HepG2 (cell line): ENCODE measurements at regions not wholly inside any gene's neighbourhood (a gene's known extent, or its start where the extent isn't known, plus 50 kb on each side); places are given as distances from the start of the nearest gene placed in this dataset.

Experiments
- ATAC-seq: fragments of 200-7000 bp; cut with Tn5 transposase; 3 replicates; pipeline ENCODE4 v1.9.1; 2020; ENCODE audit warnings: mild to moderate bottlenecking, moderate library complexity
- BruUV-seq: library from RNA; stranded (reverse); fragments of 400-500 nt; replicated peaks from 2 replicates; lab custom pipeline; 2021; lab: Mats Ljungman, UMichigan
- CTCF ChIA-PET: fragments of 300-600 bp; formaldehyde crosslinking; extraction: SDS; loops from one replicate; lab custom pipeline; 2021; ENCODE audit warnings: low total read pairs, inconsistent platforms, low intra/inter-chr PET ratio; lab: Yijun Ruan, JAX
- POLR2A ChIA-PET: fragments of 350-600 bp; sonication (Branson Sonifier 250); formaldehyde crosslinking; loops from one replicate; lab custom pipeline; 2020; ENCODE audit warnings: antibody characterized with exemption, inconsistent platforms; lab: Yijun Ruan, JAX
- DNase-seq: peaks from one replicate; pipeline ENCODE4 v3.0.0-alpha.2; 2015; ENCODE audit warnings: low spot score
- FAIRE-seq: peaks from 3 replicates; lab custom pipeline; 2011; peaks lifted over from hg19 to GRCh38; lab: Jason Lieb, UNC
- H2AFZ ChIP-seq: one replicate; pipeline ENCODE4 v1.6.1; 2011; ENCODE audit warnings: low read length, inconsistent platforms
- H3K27ac ChIP-seq: fragments of 300-600 bp; 3 replicates; pipeline ENCODE4 v1.8.0; 2011; ENCODE audit warnings: mixed run types, mild to moderate bottlenecking, mixed read lengths, low read length, inconsistent platforms; ENCODE audit not compliant: insufficient read depth; ENCODE audit errors: extremely low read length
- H3K27me3 ChIP-seq, 2 experiments: fragments of 200-600 bp in 1 of 2; 2 replicates in 1 of 2; 3 replicates in 1 of 2; pipeline versions ENCODE4 v1.6.0 to v1.8.0; 2011; ENCODE audit warnings: low read length in 2 of 2, mild to moderate bottlenecking in 2 of 2, moderate library complexity in 2 of 2, inconsistent platforms in 1 of 2; ENCODE audit not compliant: insufficient read depth in 2 of 2, control insufficient read depth in 1 of 2
- H3K36me3 ChIP-seq, 2 experiments: fragments of 200-600 bp in 1 of 2; replicated peaks in 1 of 2; 2 replicates in 1 of 2; 3 replicates in 1 of 2; pipeline versions ENCODE4 v1.5.1 to v1.8.0; 2011; ENCODE audit warnings: low read length in 2 of 2, inconsistent platforms in 1 of 2; ENCODE audit not compliant: insufficient read depth in 2 of 2, control insufficient read depth in 1 of 2
- H3K4me1 ChIP-seq: 2 replicates; pipeline ENCODE4 v1.5.1; 2012; ENCODE audit warnings: low read length, inconsistent platforms; ENCODE audit not compliant: insufficient read depth
- H3K4me2 ChIP-seq: 2 replicates; pipeline ENCODE4 v1.6.0; 2011; ENCODE audit warnings: low read depth, low read length, inconsistent platforms
- H3K4me3 ChIP-seq, 3 experiments: fragments of 200-600 bp in 1 of 3; sonication (generic), shearing (Covaris generic) in 1 of 3; replicated peaks in 1 of 3; 2 replicates each; pipeline ENCODE4 v1.5.1; 2011 to 2016; ENCODE audit warnings: low read length in 3 of 3, inconsistent platforms in 2 of 3, low read depth in 2 of 3, mild to moderate bottlenecking in 2 of 3, control low read depth in 1 of 3, mixed read lengths in 1 of 3; ENCODE audit not compliant: insufficient read depth in 1 of 3
- H3K79me2 ChIP-seq: one replicate; pipeline ENCODE4 v1.6.1; 2011; ENCODE audit warnings: low read length, inconsistent platforms; ENCODE audit not compliant: insufficient read depth
- H3K9ac ChIP-seq: 2 replicates; pipeline ENCODE4 v1.6.0; 2011; ENCODE audit warnings: mild to moderate bottlenecking, low read depth, low read length, inconsistent platforms; ENCODE audit not compliant: insufficient read depth
- H3K9me3 ChIP-seq: 2 replicates; pipeline ENCODE4 v1.5.1; 2012; ENCODE audit warnings: mild to moderate bottlenecking, low read length
- H4K20me1 ChIP-seq: 2 replicates; pipeline ENCODE4 v1.6.0; 2011; ENCODE audit warnings: inconsistent platforms, mild to moderate bottlenecking, low read length, moderate library complexity; ENCODE audit not compliant: insufficient read depth
- CENPX ChIP-seq: sonication (generic); formaldehyde crosslinking; IDR thresholded peaks from 2 replicates; pipeline ENCODE4 v1.9.0; 2021; ENCODE audit warnings: mild to moderate bottlenecking, missing genetic modification reagents, moderate library complexity
- CHD4 ChIP-seq: fragments of 200-600 bp; sonication (generic); IDR thresholded peaks from 2 replicates; pipeline ENCODE4 v1.7.0; 2017; ENCODE audit warnings: mild to moderate bottlenecking, low read length, borderline replicate concordance
- FOXP1 ChIP-seq, 2 experiments: fragments of 450-650 bp in 1 of 2; IDR thresholded peaks; 2 replicates each; pipeline ENCODE4 v1.6.1; 2017 to 2018; ENCODE audit warnings: antibody characterized with exemption in 1 of 2
- IRF1 ChIP-seq: sonication (generic); formaldehyde crosslinking; IDR thresholded peaks from 2 replicates; pipeline ENCODE4 v1.4.0; 2020; ENCODE audit warnings: low read depth, mild to moderate bottlenecking, missing genetic modification reagents
- KLF13 ChIP-seq: sonication (generic); formaldehyde crosslinking; IDR thresholded peaks from 2 replicates; pipeline ENCODE4 v1.4.0; 2020; ENCODE audit warnings: mild to moderate bottlenecking, missing genetic modification reagents
- MTA3 ChIP-seq: sonication (generic); formaldehyde crosslinking; IDR thresholded peaks from 2 replicates; pipeline ENCODE4 v1.4.0; 2020; ENCODE audit warnings: missing genetic modification reagents
- RFXANK ChIP-seq: IDR thresholded peaks from 2 replicates; pipeline ENCODE4 v1.6.1; 2016
- SMARCE1 ChIP-seq: fragments of 450-650 bp; IDR thresholded peaks from 2 replicates; pipeline ENCODE4 v1.6.1; 2017; ENCODE audit warnings: borderline replicate concordance
- TARDBP ChIP-seq: sonication (generic); formaldehyde crosslinking; IDR thresholded peaks from 2 replicates; pipeline ENCODE4 v1.8.0; 2022; ENCODE audit warnings: mild to moderate bottlenecking, missing genetic modification reagents
- ZC3H13 ChIP-seq: sonication (generic); formaldehyde crosslinking; IDR thresholded peaks from 2 replicates; pipeline ENCODE4 v1.8.1; 2023; ENCODE audit warnings: mild to moderate bottlenecking, missing genetic modification reagents, moderate library complexity
- ZNF207 ChIP-seq: fragments of 450-650 bp; IDR thresholded peaks from 2 replicates; pipeline ENCODE4 v1.6.1; 2016; ENCODE audit warnings: antibody characterized with exemption, borderline replicate concordance
- ZNF225 ChIP-seq: sonication (generic); formaldehyde crosslinking; IDR thresholded peaks from 2 replicates; pipeline ENCODE4 v1.4.0; 2020; ENCODE audit warnings: mild to moderate bottlenecking, missing genetic modification reagents
- ZNF337 ChIP-seq: sonication (generic); formaldehyde crosslinking; IDR thresholded peaks from 2 replicates; pipeline ENCODE4 v1.5.1; 2020; ENCODE audit warnings: missing genetic modification reagents, low read depth, mild to moderate bottlenecking, borderline replicate concordance
- ZNF547 ChIP-seq: sonication (generic); formaldehyde crosslinking; IDR thresholded peaks from 2 replicates; pipeline ENCODE4 v1.5.1; 2020; ENCODE audit warnings: mild to moderate bottlenecking, missing genetic modification reagents
- ZNF570 ChIP-seq: sonication (generic); formaldehyde crosslinking; IDR thresholded peaks from 2 replicates; pipeline ENCODE4 v1.4.0; 2020; ENCODE audit warnings: mild to moderate bottlenecking, missing genetic modification reagents, borderline replicate concordance
- ZNF615 ChIP-seq: sonication (generic); formaldehyde crosslinking; IDR thresholded peaks from 2 replicates; pipeline ENCODE4 v1.5.0; 2020; ENCODE audit warnings: mild to moderate bottlenecking, missing genetic modification reagents, borderline replicate concordance
- ZNF7 ChIP-seq: IDR thresholded peaks from 2 replicates; pipeline ENCODE4 v1.6.1; 2016; ENCODE audit warnings: missing biosample characterization, missing genetic modification reagents
- ZSCAN29 ChIP-seq: sonication (generic); formaldehyde crosslinking; conservative IDR thresholded peaks from 2 replicates; pipeline ENCODE4 v1.4.0; 2020; ENCODE audit warnings: mild to moderate bottlenecking, missing genetic modification reagents
- WGBS: methylation state at CpG from one replicate; pipeline ENCODE4 v1.1.6; 2017; ENCODE audit warnings: low lambda C conversion rate; 5-methylcytosine and 5-hydroxymethylcytosine counted together
- in situ Hi-C: cut with HindIII; loops from 2 replicates; pipeline ENCODE4 v1.10.0; 2017; ENCODE audit warnings: low pct_unique_long_range_greater_than_20kb; ENCODE audit not compliant: extremely low pct_ligation_motif_present
- intact Hi-C: fragments of 100-400 bp; cut with micrococcal nuclease; formaldehyde crosslinking; loops from one replicate; pipeline ENCODE4 v1.10.0; 2022; ENCODE audit not compliant: unreplicated experiment
- TF ChIP-seq, protein P1 (sequence below): sonication (generic); formaldehyde crosslinking; IDR thresholded peaks from 2 replicates; pipeline ENCODE4 v1.4.0; 2020; ENCODE audit warnings: mild to moderate bottlenecking, missing genetic modification reagents
- TF ChIP-seq, protein P2 (sequence below): sonication (generic); formaldehyde crosslinking; IDR thresholded peaks from 2 replicates; pipeline ENCODE4 v1.4.0; 2020; ENCODE audit warnings: low read depth, mild to moderate bottlenecking, missing genetic modification reagents

DNA sequence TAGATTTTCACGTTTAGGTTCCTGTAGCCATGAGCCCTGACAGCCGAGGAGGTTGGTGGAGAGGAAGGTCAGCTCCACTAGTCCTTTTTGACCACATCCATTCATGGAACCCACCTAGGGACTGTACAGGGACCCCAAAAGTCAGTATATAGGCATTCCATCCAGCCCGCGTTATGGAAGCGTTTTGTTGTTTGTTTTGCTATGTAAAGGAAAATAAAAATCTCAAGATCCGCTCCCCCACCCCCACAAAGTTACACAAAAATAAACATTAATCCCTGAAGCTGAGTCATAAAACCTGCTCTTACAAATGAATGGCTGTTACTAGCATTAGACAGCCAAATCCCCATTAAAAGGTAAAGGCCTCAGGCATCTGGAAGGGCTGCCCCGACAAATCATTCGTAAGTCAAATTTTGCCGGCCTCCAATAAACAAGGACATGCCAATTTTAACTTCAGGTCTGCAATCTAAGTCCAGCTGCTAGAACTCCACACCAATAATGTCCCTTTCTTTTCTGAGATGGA, 292.9 kb downstream of the MED10 start:
- Histone ChIP-seq H3K36me3 (no peaks in the 10 kb centered on the region), H3K9me3 (no peaks in the 10 kb centered on the region), H2AFZ (no peak overlapping the region), H4K20me1 (no peaks in the 10 kb centered on the region), H3K4me3 (no peak overlapping the region), H3K4me1 (no peaks in the 10 kb centered on the region), H3K27ac (no peak overlapping the region), H3K4me2 (no peak overlapping the region), H3K79me2 (no peaks in the 10 kb centered on the region), H3K9ac (no peak overlapping the region), H3K27me3 (no peaks in the 10 kb centered on the region)
- in situ Hi-C loops (no loop called here), intact Hi-C loops (no loop called here)
- 60% methylated on average over 7 of the region's 9 CpGs for WGBS
- DNase-seq, result no peak
- no TSS peak for BruUV-seq
- no peak for FAIRE-seq
- CTCF ChIA-PET, result no interaction called here
- ATAC-seq, result no peak
- no peak for TF ChIP-seq KLF13 (CRISPR knock-in tag)
- TF ChIP-seq, protein P1, sequence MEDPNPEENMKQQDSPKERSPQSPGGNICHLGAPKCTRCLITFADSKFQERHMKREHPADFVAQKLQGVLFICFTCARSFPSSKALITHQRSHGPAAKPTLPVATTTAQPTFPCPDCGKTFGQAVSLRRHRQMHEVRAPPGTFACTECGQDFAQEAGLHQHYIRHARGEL, result no peak
- TF ChIP-seq ZC3H13, result no peak
- TF ChIP-seq ZNF547 (CRISPR knock-in tag), result no peak
- no peak for TF ChIP-seq ZNF570
- TF ChIP-seq RFXANK (CRISPR knock-in tag), result no peak
- TF ChIP-seq MTA3 (CRISPR knock-in tag), result no peak
- no peak for TF ChIP-seq TARDBP (CRISPR knock-in tag)
- no peak for TF ChIP-seq CENPX
- TF ChIP-seq ZNF615 (CRISPR knock-in tag), result no peak
- no peak for TF ChIP-seq SMARCE1
- TF ChIP-seq ZNF207, result no peak
- TF ChIP-seq, protein P2, sequence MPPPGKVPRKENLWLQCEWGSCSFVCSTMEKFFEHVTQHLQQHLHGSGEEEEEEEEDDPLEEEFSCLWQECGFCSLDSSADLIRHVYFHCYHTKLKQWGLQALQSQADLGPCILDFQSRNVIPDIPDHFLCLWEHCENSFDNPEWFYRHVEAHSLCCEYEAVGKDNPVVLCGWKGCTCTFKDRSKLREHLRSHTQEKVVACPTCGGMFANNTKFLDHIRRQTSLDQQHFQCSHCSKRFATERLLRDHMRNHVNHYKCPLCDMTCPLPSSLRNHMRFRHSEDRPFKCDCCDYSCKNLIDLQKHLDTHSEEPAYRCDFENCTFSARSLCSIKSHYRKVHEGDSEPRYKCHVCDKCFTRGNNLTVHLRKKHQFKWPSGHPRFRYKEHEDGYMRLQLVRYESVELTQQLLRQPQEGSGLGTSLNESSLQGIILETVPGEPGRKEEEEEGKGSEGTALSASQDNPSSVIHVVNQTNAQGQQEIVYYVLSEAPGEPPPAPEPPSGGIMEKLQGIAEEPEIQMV, result no peak
- TF ChIP-seq ZSCAN29 (CRISPR knock-in tag), result no peak
- TF ChIP-seq ZNF7 (CRISPR knock-in tag), result no peak
- no peak for TF ChIP-seq IRF1 (CRISPR knock-in tag)
- no peak for TF ChIP-seq ZNF225 (CRISPR knock-in tag)
- TF ChIP-seq FOXP1 (IDR thresholded peaks at IDR 0.05), result no peak
- TF ChIP-seq FOXP1 (CRISPR knock-in tag; IDR thresholded peaks at IDR 0.05), result no peak
- no peak for TF ChIP-seq ZNF337 (CRISPR knock-in tag)
- TF ChIP-seq CHD4, result no peak
- POLR2A ChIA-PET, result no interaction called here
